IPS-20b (cell line): ENCODE measurements at regions not wholly inside any gene's neighbourhood (a gene's known extent, or its start where the extent isn't known, plus 50 kb on each side); places are given as distances from the start of the nearest gene placed in this dataset.

Source experiments
- H3K27ac ChIP-seq: one replicate; pipeline ENCODE4 v1.5.1; 2013; ENCODE audit warnings: low read length
- H3K27me3 ChIP-seq: 2 replicates; pipeline ENCODE4 v1.6.1; 2013; ENCODE audit warnings: mild to moderate bottlenecking, low read length, inconsistent platforms; ENCODE audit not compliant: insufficient read depth
- H3K36me3 ChIP-seq: 2 replicates; pipeline ENCODE4 v1.6.1; 2013; ENCODE audit warnings: low read depth, mild to moderate bottlenecking, inconsistent platforms, low read length, moderate library complexity; ENCODE audit not compliant: insufficient read depth
- H3K4me1 ChIP-seq: 2 replicates; pipeline ENCODE4 v1.6.1; 2013; ENCODE audit warnings: mild to moderate bottlenecking, control low read depth, inconsistent platforms, low read length, moderate library complexity; ENCODE audit not compliant: insufficient read depth
- H3K4me3 ChIP-seq: 2 replicates; pipeline ENCODE4 v1.5.1; 2013; ENCODE audit warnings: mild to moderate bottlenecking, low read length, inconsistent platforms
- H3K9ac ChIP-seq: 2 replicates; pipeline ENCODE4 v1.6.1; 2013; ENCODE audit warnings: low read depth, mild to moderate bottlenecking, inconsistent platforms, low read length, moderate library complexity
- H3K9me3 ChIP-seq: 2 replicates; pipeline ENCODE4 v1.6.1; 2013; ENCODE audit warnings: mild to moderate bottlenecking, low read depth, low read length, inconsistent platforms; ENCODE audit not compliant: insufficient read depth

DNA sequence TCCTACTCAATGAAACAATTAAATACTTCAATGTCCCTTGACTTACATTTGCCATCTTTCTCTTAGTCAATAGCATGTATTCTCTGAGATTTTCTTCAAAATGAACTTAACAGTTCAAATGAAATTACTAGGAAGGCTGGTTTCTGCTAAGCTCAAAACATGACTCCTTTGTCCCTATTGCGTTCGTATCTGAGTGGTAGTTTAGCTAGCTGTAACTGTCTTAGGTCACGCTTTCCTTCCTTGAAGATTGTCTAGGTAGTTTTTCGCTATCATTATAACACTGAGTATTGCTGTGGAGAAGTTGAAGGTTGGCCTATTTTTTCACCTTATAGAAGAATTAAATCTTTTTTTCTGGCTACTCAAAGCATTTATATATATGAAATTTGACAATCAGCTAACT is 1535.2 kb downstream of the PLA2G4A start:
- no peaks in the 10 kb centered on the region for H3K27me3 ChIP-seq
- H3K9ac ChIP-seq: no peak overlapping the region
- H3K36me3 ChIP-seq: no peaks in the 10 kb centered on the region
- no peaks in the 10 kb centered on the region for H3K9me3 ChIP-seq
- peaks cover 13% of the 10 kb centered on the region; the same call in 1 of the 2 replicates for H3K4me1 ChIP-seq
- H3K4me3 ChIP-seq: no peak overlapping the region
- no peak overlapping the region for H3K27ac ChIP-seq

DNA sequence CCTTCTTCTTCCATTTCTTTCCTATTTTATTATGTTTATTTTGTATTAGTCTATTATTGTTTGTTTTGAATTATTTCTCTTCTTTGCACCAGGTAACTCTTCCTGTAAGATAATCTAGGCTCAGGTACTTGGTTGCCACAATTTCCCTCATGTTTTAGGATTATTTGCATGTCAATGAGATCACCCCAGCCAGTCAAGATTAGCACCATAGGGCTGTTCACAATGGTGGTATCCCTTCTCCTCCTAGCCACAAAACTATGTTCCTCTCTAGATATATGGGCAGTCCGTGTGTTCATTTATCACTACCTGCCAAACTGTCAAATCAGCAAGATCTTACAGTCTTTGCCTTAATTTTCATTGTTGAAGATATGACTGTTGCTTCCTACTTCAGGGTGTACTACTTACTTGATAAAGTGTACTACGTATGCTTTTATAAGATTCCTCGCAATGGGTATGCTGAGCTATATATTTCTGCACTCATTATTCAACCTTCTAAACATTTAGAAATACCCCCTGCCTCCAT is 1536.2 kb downstream of the PLA2G4A start:
- Histone ChIP-seq H3K4me1 (peaks cover 13% of the 10 kb centered on the region; the same call in 1 of the 2 replicates), H3K4me3 (no peak overlapping the region), H3K9ac (no peak overlapping the region), H3K9me3 (no peaks in the 10 kb centered on the region), H3K36me3 (no peaks in the 10 kb centered on the region), H3K27ac (no peak overlapping the region), H3K27me3 (no peaks in the 10 kb centered on the region)

DNA sequence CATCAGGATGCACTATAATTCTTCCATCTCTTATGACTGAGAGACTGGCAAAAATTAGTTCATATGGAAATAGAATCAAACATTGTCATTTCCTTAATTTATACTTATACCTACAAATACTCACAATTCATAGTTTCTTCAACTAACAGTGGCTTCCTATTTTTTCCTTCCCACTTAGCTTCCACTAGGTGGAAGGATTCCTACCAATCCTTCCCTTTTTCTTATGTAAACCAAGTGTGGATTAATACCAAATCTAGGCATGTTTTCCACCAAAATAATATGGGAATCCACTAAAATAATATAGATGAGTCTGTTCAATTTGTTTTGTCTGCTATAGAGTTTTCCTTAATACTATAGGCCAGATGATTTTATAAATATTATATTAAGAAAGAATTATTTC is 1537.1 kb downstream of the PLA2G4A start:
- Histone ChIP-seq H3K4me1 (peaks cover 13% of the 10 kb centered on the region; the same call in 1 of the 2 replicates), H3K27ac (no peak overlapping the region), H3K36me3 (no peaks in the 10 kb centered on the region), H3K9ac (no peak overlapping the region), H3K4me3 (no peak overlapping the region), H3K27me3 (no peaks in the 10 kb centered on the region), H3K9me3 (no peaks in the 10 kb centered on the region)

DNA sequence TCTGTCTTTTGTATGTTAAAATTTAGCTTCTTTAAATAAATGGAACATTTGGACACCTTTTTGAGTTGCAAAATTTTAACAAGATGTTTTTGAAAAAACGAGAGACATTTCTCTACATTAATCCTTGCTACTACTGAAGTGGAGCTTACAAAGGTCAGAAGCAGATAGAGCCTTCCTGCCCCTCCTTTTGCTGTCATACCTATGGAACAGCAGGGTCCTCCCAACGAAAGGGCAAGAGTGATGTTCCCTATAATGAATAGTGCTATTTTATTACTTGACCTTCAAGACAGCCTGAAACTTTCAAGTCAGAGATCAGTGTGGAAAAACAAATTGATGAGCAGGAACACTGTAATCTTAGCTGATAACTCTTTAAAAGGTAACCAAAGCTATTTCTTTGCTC is 1538.9 kb downstream of the PLA2G4A start:
- H3K9ac ChIP-seq: no peak overlapping the region
- H3K27me3 ChIP-seq: no peaks in the 10 kb centered on the region
- no peak overlapping the region for H3K4me3 ChIP-seq
- H3K9me3 ChIP-seq: no peaks in the 10 kb centered on the region
- no peak overlapping the region for H3K27ac ChIP-seq
- H3K36me3 ChIP-seq: no peaks in the 10 kb centered on the region
- H3K4me1 ChIP-seq: peaks cover 13% of the 10 kb centered on the region; the same call in 1 of the 2 replicates

DNA sequence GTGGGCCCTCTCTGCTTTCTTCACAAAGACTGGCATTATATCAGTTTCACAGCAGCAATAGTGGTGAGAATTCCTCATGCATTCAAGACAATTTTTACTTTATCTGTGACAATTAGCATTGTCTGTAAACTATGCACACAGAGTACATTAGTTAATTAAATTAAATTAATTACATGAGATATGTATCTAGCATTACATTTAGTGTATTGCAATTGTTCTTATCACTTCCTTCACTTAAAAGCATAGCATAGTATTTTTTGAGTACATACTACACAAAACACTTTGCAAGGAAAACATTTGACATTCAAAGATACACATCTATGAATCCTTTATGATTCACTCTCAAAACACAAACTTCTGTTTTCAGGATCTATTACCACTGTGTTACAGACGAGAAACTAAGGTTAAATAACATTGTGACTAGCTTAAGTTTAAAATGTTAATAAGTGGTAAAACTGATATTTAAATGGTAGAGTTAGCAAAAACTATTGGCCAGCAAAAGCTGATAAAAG is 1542.6 kb downstream of the PLA2G4A start:
- Histone ChIP-seq H3K27me3 (no peaks in the 10 kb centered on the region), H3K9ac (no peak overlapping the region), H3K9me3 (no peaks in the 10 kb centered on the region), H3K4me1 (0 out of 2 replicates have a peak, but pooled peaks cover 3% of the 10 kb centered on the region), H3K4me3 (no peak overlapping the region), H3K27ac (no peak overlapping the region), H3K36me3 (no peaks in the 10 kb centered on the region)

DNA sequence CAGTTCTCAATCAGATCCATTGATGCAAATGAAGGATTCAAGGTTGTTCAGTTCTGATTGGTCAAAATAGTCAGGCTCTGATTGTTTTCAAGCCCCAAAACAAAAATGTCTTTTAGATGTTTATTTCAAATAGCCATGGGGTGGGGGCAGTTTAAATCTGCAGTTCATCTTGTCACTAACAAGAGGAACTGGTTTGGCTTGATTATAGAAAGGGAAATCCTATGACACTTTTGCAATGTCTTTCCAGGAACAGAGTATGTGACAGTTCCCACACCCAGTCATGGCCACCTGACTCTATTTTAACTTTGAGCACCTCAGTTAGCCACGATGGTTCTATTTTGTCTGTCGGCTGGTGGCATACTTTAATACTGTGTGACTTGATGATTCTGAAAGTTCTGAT is 1544.1 kb downstream of the PLA2G4A start:
- no peak overlapping the region for H3K9ac ChIP-seq
- H3K36me3 ChIP-seq: no peaks in the 10 kb centered on the region
- no peak overlapping the region for H3K4me3 ChIP-seq
- H3K9me3 ChIP-seq: no peaks in the 10 kb centered on the region
- H3K27ac ChIP-seq: no peak overlapping the region
- H3K27me3 ChIP-seq: no peaks in the 10 kb centered on the region
- H3K4me1 ChIP-seq: no peaks in the 10 kb centered on the region

DNA sequence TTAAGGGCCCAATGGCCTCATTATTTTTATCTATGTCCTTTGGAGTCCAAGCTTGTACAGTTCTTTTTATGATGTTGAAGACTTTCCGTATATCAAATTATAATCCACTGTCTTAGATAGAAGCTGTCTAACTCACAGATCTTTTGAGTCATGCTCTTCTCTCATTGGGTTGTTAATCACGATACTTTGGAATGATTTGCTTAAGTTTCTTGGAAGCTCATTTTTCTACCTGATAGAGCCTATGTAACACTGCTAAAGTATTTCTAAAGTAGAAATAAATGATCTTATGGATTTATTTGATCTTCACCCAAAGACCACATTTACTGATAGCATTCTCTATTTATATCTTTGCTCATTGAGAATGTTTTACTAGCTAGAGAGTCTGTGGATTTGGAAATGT is 1554.1 kb downstream of the PLA2G4A start:
- H3K4me1 ChIP-seq: no peaks in the 10 kb centered on the region
- no peaks in the 10 kb centered on the region for H3K27me3 ChIP-seq
- no peak overlapping the region for H3K9ac ChIP-seq
- H3K36me3 ChIP-seq: no peaks in the 10 kb centered on the region
- H3K4me3 ChIP-seq: no peak overlapping the region
- H3K9me3 ChIP-seq: no peaks in the 10 kb centered on the region
- no peak overlapping the region for H3K27ac ChIP-seq

DNA sequence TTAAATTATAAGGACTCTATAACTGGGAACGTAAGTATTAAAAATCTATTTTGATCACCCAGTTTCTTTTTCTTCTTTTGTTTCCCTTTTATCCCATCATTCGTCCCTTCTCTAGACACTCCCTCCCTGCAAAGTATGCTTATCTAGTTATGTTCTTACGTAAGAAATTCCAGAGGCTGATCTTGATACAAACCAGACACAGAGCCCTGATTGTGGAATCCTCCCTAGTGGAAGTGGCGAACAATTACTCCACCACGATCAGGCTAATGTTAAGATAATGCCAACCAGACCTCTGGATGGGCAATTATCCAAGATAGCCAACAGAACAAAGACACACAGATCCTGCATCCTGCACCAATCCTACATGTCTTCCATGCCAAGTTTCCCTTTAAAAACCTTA is 1557.4 kb downstream of the PLA2G4A start:
- H3K4me3 ChIP-seq: no peak overlapping the region
- H3K36me3 ChIP-seq: no peaks in the 10 kb centered on the region
- no peak overlapping the region for H3K27ac ChIP-seq
- no peak overlapping the region for H3K9ac ChIP-seq
- H3K4me1 ChIP-seq: no peaks in the 10 kb centered on the region
- H3K9me3 ChIP-seq: no peaks in the 10 kb centered on the region
- no peaks in the 10 kb centered on the region for H3K27me3 ChIP-seq

DNA sequence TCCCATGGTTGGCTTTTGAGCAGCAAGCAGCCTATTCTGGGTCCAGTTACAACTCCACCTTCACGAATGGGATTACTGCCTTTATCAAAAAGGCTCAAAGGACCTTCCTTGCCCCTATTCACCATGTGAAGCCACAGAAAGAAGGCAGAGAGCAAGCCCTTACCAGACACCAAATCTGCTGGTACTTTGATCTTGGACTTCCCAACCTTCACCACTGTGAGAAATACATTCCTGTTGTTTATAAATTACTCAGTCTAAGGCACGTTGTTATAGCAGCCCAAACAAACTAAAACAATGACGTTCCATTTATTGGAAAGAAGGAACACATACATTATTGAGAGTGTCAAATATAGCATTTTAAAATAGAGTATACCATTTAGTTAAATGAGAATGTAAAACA is 1557.9 kb downstream of the PLA2G4A start:
- no peaks in the 10 kb centered on the region for H3K4me1 ChIP-seq
- H3K9me3 ChIP-seq: no peaks in the 10 kb centered on the region
- H3K27ac ChIP-seq: no peak overlapping the region
- no peak overlapping the region for H3K9ac ChIP-seq
- no peaks in the 10 kb centered on the region for H3K36me3 ChIP-seq
- H3K4me3 ChIP-seq: no peak overlapping the region
- no peaks in the 10 kb centered on the region for H3K27me3 ChIP-seq

DNA sequence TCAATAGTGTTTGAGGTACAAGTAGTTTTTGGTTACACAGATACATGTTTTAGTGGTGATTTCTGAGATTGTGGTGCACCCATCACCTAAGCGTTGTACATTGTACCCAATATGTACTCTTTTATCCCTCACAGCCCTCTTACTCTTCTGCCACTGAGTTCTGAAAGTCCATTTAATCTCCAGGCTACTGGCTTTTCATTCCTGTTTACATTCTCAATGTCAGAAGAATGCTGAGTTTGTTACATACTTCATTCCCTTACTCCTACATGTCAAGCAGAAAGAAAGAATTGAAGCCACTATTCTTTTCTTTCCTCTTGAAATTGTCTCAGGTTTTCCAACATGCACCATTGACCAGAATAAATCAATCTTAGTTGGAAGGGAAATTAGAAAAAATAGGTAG is 1565.9 kb downstream of the PLA2G4A start:
- Histone ChIP-seq H3K27me3 (no peaks in the 10 kb centered on the region), H3K4me1 (no peaks in the 10 kb centered on the region), H3K27ac (no peak overlapping the region), H3K9ac (no peak overlapping the region), H3K4me3 (no peak overlapping the region), H3K9me3 (no peaks in the 10 kb centered on the region), H3K36me3 (no peaks in the 10 kb centered on the region)

DNA sequence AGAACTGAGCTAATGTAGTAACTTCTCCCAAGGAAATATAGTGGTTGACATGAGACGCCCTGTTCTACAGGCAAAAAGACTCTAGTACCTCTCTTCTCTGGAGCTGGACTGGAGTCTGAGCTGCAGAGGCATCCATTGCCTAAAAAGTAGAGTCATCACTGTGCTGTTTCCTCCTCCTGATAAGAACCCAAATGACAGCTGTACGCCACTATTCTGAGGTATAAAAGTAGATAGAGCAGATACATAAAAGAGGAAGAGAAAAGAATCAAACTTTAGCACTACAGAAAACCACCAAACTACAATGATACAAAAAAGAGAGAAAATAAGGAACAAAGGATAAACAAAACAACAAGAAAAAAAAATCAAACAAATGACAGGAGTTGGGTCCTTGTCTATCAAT is 1568.8 kb downstream of the PLA2G4A start:
- Histone ChIP-seq H3K9me3 (no peaks in the 10 kb centered on the region), H3K9ac (no peak overlapping the region), H3K36me3 (no peaks in the 10 kb centered on the region), H3K27ac (no peak overlapping the region), H3K27me3 (no peaks in the 10 kb centered on the region), H3K4me3 (no peak overlapping the region), H3K4me1 (no peaks in the 10 kb centered on the region)

DNA sequence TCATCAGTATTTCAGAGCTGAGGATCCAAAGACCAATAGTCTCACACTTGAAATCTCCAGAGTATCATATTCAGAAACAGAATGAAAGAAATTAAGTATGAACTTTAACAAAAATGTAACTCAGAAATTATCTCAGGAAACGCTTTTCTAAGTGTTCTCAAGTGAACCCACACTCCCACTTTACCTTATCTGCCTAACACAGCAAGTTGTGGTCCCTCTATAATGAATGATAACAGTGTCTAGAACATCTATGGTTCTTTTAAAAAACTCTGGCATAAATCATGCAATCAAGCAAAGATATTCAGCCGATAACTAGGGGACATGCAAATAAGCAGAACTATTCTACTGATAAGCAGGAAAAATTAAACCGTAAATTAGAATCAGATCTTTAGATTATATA is 1574.2 kb downstream of the PLA2G4A start:
- Histone ChIP-seq H3K36me3 (no peaks in the 10 kb centered on the region), H3K27ac (no peak overlapping the region), H3K9ac (no peak overlapping the region), H3K27me3 (no peaks in the 10 kb centered on the region), H3K4me1 (no peaks in the 10 kb centered on the region), H3K4me3 (no peak overlapping the region), H3K9me3 (no peaks in the 10 kb centered on the region)
